PFSK-1 (cell line): ENCODE measurements at regions not wholly inside any gene's neighbourhood (a gene's known extent, or its start where the extent isn't known, plus 50 kb on each side); places are given as distances from the start of the nearest gene placed in this dataset.

Experiments
- POLR2AphosphoS5 ChIP-seq: IDR thresholded peaks from 2 replicates; pipeline ENCODE4 v1.6.1; 2012; ENCODE audit warnings: low read depth, mild to moderate bottlenecking, control low read depth, low read length, moderate library complexity
- SIN3A ChIP-seq: IDR thresholded peaks from 2 replicates; pipeline ENCODE4 v1.6.1; 2012; ENCODE audit warnings: mild to moderate bottlenecking, low read length, moderate library complexity, borderline replicate concordance; ENCODE audit not compliant: insufficient read depth
- TF ChIP-seq, protein P1 (sequence below), 2 experiments: IDR thresholded peaks; 2 replicates each; pipeline versions ENCODE4 v1.6.1 to v1.8.0; 2011 to 2012; ENCODE audit warnings: low read depth in 2 of 2, low read length in 2 of 2, control low read depth in 1 of 2, inconsistent platforms in 1 of 2, mild to moderate bottlenecking in 1 of 2, moderate library complexity in 1 of 2; ENCODE audit not compliant: insufficient read depth in 1 of 2

DNA sequence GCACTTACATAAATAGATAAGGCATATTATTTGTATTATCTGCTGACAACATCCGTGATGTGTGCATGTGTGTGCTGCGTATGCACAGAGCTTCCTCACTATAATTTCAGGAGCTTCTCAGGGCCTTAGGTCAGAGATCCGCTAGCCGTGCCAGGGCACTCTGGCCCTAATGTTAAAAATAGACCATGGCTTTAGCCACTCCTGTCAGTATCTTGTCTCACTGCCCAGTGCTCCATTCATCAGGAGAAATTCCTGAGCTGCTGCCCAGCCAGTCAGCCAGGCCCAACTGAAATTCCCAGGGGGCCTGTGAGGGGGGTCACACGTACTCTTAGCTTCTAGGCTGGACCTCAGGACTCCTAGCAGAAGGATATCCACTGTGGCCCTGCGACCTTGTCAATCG, 70.0 kb upstream of the ABHD2 start:
- TF ChIP-seq POLR2AphosphoS5: no peak
- TF ChIP-seq SIN3A: no peak
- TF ChIP-seq, protein P1, sequence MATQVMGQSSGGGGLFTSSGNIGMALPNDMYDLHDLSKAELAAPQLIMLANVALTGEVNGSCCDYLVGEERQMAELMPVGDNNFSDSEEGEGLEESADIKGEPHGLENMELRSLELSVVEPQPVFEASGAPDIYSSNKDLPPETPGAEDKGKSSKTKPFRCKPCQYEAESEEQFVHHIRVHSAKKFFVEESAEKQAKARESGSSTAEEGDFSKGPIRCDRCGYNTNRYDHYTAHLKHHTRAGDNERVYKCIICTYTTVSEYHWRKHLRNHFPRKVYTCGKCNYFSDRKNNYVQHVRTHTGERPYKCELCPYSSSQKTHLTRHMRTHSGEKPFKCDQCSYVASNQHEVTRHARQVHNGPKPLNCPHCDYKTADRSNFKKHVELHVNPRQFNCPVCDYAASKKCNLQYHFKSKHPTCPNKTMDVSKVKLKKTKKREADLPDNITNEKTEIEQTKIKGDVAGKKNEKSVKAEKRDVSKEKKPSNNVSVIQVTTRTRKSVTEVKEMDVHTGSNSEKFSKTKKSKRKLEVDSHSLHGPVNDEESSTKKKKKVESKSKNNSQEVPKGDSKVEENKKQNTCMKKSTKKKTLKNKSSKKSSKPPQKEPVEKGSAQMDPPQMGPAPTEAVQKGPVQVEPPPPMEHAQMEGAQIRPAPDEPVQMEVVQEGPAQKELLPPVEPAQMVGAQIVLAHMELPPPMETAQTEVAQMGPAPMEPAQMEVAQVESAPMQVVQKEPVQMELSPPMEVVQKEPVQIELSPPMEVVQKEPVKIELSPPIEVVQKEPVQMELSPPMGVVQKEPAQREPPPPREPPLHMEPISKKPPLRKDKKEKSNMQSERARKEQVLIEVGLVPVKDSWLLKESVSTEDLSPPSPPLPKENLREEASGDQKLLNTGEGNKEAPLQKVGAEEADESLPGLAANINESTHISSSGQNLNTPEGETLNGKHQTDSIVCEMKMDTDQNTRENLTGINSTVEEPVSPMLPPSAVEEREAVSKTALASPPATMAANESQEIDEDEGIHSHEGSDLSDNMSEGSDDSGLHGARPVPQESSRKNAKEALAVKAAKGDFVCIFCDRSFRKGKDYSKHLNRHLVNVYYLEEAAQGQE (IDR thresholded peaks at IDR 0.05; ENCODE audit: insufficient read depth in 1 of 2, low read depth in 2 of 2, low read length in 2 of 2): no peak
